Vagina (tissue), 2 donors: ENCODE measurements at regions not wholly inside any gene's neighbourhood (a gene's known extent, or its start where the extent isn't known, plus 50 kb on each side); places are given as distances from the start of the nearest gene placed in this dataset.

Experiments
- CTCF ChIP-seq, 3 experiments: fragments of 450-650 bp in 2 of 3; fragments of 200-600 bp in 1 of 3; sonication (generic) in 1 of 3; IDR thresholded peaks; one replicate each; pipeline ENCODE4 v1.5.1; 2017 to 2019; ENCODE audit warnings: antibody characterized with exemption in 3 of 3, mild to moderate bottlenecking in 2 of 3, moderate library complexity in 2 of 3
- POLR2A ChIP-seq, 2 donors: fragments of 450-650 bp; IDR thresholded peaks; one replicate each; pipeline ENCODE4 v1.6.1; 2017; ENCODE audit warnings: antibody characterized with exemption in 2 of 2, mild to moderate bottlenecking in 2 of 2, moderate library complexity in 2 of 2
- POLR2AphosphoS5 ChIP-seq, 2 donors: sonication (generic); formaldehyde crosslinking; IDR thresholded peaks; one replicate each; pipeline ENCODE4 v1.9.0; 2017; ENCODE audit warnings: antibody characterized with exemption in 2 of 2, mild to moderate bottlenecking in 2 of 2, low read depth in 1 of 2; ENCODE audit not compliant: insufficient read depth in 1 of 2

GRCh38 chr16:80174416-80174815 lies 366.4 kb upstream of the DYNLRB2 start:
- TF ChIP-seq CTCF (IDR thresholded peaks at IDR 0.05): no peak
- TF ChIP-seq POLR2A (IDR thresholded peaks at IDR 0.05): no peak
- no peak for TF ChIP-seq POLR2AphosphoS5 (IDR thresholded peaks at IDR 0.05; ENCODE audit: insufficient read depth in 1 of 2, low read depth in 1 of 2)
